Fibroblast of lung (primary cell): ENCODE measurements at regions not wholly inside any gene's neighbourhood (a gene's known extent, or its start where the extent isn't known, plus 50 kb on each side); places are given as distances from the start of the nearest gene placed in this dataset.

ENCODE experiments used
- EZH2 ChIP-seq: IDR thresholded peaks from 2 replicates; pipeline ENCODE4 v1.5.1; 2012; ENCODE audit warnings: low read length, control low read depth, mild to moderate bottlenecking; ENCODE audit errors: missing control alignments
- TF ChIP-seq, protein P1 (sequence below), 2 donors: IDR thresholded peaks in 1 of 2; conservative IDR thresholded peaks in 1 of 2; 1 replicate in 1 of 2; 2 replicates in 1 of 2; pipeline ENCODE4 v1.5.1; 2011 to 2012; ENCODE audit warnings: low read length in 2 of 2, control low read depth in 1 of 2, inconsistent platforms in 1 of 2, low read depth in 1 of 2, mild to moderate bottlenecking in 1 of 2

DNA sequence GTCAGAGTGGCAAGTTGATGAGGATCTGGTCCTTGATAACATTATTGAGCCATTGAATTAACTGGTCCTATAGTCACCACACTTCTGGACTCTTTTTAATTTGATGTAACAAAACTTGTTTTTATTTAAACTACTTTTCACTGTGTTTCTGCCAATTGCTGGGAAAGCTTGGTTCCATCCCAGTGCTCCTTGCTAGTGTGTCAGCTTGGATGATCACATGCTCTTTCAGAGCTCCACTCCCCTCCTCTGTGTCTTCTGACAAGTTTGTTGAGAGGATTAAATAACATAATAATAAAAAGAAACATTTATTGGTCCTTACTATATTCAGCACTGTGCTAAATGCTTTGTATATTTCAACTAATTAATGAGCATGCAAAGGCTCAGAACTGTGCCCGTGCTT lies 448.5 kb upstream of the B3GALT2 start:
- TF ChIP-seq EZH2 = no peak
- TF ChIP-seq, protein P1, sequence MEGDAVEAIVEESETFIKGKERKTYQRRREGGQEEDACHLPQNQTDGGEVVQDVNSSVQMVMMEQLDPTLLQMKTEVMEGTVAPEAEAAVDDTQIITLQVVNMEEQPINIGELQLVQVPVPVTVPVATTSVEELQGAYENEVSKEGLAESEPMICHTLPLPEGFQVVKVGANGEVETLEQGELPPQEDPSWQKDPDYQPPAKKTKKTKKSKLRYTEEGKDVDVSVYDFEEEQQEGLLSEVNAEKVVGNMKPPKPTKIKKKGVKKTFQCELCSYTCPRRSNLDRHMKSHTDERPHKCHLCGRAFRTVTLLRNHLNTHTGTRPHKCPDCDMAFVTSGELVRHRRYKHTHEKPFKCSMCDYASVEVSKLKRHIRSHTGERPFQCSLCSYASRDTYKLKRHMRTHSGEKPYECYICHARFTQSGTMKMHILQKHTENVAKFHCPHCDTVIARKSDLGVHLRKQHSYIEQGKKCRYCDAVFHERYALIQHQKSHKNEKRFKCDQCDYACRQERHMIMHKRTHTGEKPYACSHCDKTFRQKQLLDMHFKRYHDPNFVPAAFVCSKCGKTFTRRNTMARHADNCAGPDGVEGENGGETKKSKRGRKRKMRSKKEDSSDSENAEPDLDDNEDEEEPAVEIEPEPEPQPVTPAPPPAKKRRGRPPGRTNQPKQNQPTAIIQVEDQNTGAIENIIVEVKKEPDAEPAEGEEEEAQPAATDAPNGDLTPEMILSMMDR (conservative IDR thresholded peaks at IDR 0.05 in 1 of 2, IDR thresholded peaks at IDR 0.05 in 1 of 2; ENCODE audit: low read depth in 1 of 2, low read length in 2 of 2) = no peak
